ENCODE measurements at regions not wholly inside any gene's neighbourhood (a gene's known extent, or its start where the extent isn't known, plus 50 kb on each side); places are given as distances from the start of the nearest gene placed in this dataset.
"Not testable (repeated sequence)": the region's sequence is repeated elsewhere in the genome, so short reads cannot be mapped to it uniquely, and the experiment has no call there.

DNA sequence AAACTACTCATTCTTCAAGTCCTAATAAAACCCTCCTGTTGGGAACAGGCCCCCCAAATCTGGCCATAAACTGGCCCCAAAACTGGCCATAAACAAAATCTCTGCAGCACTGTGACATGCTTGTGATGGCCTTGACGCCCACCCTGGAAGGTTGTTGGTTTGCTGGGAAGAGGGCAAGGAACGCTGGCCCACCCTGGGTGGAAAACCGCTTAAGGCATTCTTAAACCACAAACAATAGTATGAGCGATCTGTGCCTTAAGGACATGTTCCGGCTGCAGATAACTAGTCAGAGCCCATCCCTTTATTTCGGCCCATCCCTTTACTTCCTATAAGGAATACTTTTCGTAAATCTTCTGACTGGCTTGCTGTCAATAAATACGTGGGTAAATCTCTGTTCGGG, 404.4 kb downstream of the METTL4 start:
- H3K27me3 ChIP-seq (ENCODE audit: insufficient read depth, low read length); H3K79me2 ChIP-seq (ENCODE audit: insufficient read depth, low read length); H3K4me2 ChIP-seq (ENCODE audit: low read length); H3K9me3 ChIP-seq (ENCODE audit: control insufficient read depth in 1 of 2, insufficient read depth in 1 of 2, low read depth in 1 of 2, low read length in 2 of 2); H2AFZ ChIP-seq (ENCODE audit: low read depth, low read length, poor library complexity, severe bottlenecking); POLR2A ChIA-PET; RAD21 ChIA-PET (ENCODE audit: low non-redundant PET in 1 of 2, low total read pairs in 2 of 2, uncharacterized antibody in 2 of 2, unreplicated experiment in 2 of 2); H4K20me1 ChIP-seq (ENCODE audit: insufficient read depth); BruUV-seq (replicated peaks); CTCF ChIA-PET; H3K9ac ChIP-seq (ENCODE audit: low read length); DNase-seq (ENCODE audit: low read depth, low spot score); H3K36me3 ChIP-seq (ENCODE audit: control insufficient read depth in 1 of 2, insufficient read depth in 2 of 2, low read length in 2 of 2); intact Hi-C loops (cut with micrococcal nuclease); ATAC-seq; H3K4me3 ChIP-seq (replicated peaks in 1 of 2; ENCODE audit: low read depth in 1 of 2, low read length in 2 of 2); H3K9me2 ChIP-seq (ENCODE audit: insufficient read depth); H3K4me1 ChIP-seq (ENCODE audit: control insufficient read depth in 1 of 2, insufficient read depth in 2 of 2, low read length in 2 of 2); H3K27ac ChIP-seq (ENCODE audit: low read depth, low read length): not testable (repeated sequence)

DNA sequence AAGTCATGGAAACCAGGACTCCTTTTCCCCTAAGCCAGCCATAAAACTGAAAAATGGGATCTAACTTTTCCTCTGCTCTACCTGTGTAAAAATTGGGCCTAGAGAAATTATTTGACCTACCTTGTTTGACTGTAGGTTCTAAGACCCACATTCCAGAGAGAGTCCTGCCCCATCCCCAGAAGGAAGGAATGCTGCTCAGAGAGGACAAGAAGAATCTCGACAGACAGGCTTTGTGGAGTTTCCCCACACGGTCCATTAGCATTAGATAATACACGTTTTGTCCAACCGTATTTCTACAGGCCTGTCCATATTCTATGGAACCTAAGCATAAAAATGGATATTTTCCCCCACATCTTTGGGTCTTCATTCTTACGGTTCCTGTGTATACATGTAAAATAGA, 403.3 kb downstream of the METTL4 start:
- ChIA-PET CTCF (no interaction called here), POLR2A (no interaction called here), RAD21 (ENCODE audit: low non-redundant PET in 1 of 2, low total read pairs in 2 of 2, uncharacterized antibody in 2 of 2, unreplicated experiment in 2 of 2) (no interaction called here)
- ATAC-seq (no peak), DNase-seq (ENCODE audit: low read depth, low spot score) (no peak)
- H3K27ac ChIP-seq (ENCODE audit: low read depth, low read length), result no peak overlapping the region
- H4K20me1 ChIP-seq (ENCODE audit: insufficient read depth), result no peaks in the 10 kb centered on the region
- intact Hi-C loops (cut with micrococcal nuclease), result no loop called here
- no peaks in the 10 kb centered on the region for H3K79me2 ChIP-seq (ENCODE audit: insufficient read depth, low read length)
- H3K9ac ChIP-seq (ENCODE audit: low read length), result no peak overlapping the region
- H2AFZ ChIP-seq (ENCODE audit: low read depth, low read length, poor library complexity, severe bottlenecking), result no peak overlapping the region
- H3K9me2 ChIP-seq (ENCODE audit: insufficient read depth), result no peaks in the 10 kb centered on the region
- no TSS peak for BruUV-seq (replicated peaks)
- no peaks in the 10 kb centered on the region for H3K36me3 ChIP-seq (ENCODE audit: control insufficient read depth in 1 of 2, insufficient read depth in 2 of 2, low read length in 2 of 2)
- H3K27me3 ChIP-seq (ENCODE audit: insufficient read depth, low read length), result no peaks in the 10 kb centered on the region
- H3K4me3 ChIP-seq (replicated peaks in 1 of 2; ENCODE audit: low read depth in 1 of 2, low read length in 2 of 2), result no peak overlapping the region
- H3K4me2 ChIP-seq (ENCODE audit: low read length), result no peak overlapping the region
- H3K9me3 ChIP-seq (ENCODE audit: control insufficient read depth in 1 of 2, insufficient read depth in 1 of 2, low read depth in 1 of 2, low read length in 2 of 2), result no peaks in the 10 kb centered on the region
- no peaks in the 10 kb centered on the region for H3K4me1 ChIP-seq (ENCODE audit: control insufficient read depth in 1 of 2, insufficient read depth in 2 of 2, low read length in 2 of 2)
- TF ChIP-seq, protein P1, sequence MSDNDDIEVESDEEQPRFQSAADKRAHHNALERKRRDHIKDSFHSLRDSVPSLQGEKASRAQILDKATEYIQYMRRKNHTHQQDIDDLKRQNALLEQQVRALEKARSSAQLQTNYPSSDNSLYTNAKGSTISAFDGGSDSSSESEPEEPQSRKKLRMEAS (IDR thresholded peaks at IDR 0.05), result no peak
- TF ChIP-seq SRF (IDR thresholded peaks at IDR 0.05; ENCODE audit: low read depth), result no peak
- no peak for TF ChIP-seq REST (IDR thresholded peaks at IDR 0.05; ENCODE audit: low read depth)
- TF ChIP-seq FOSL1 (IDR thresholded peaks at IDR 0.05; ENCODE audit: low read depth), result no peak
- no peak for TF ChIP-seq ELF1 (IDR thresholded peaks at IDR 0.05; ENCODE audit: borderline replicate concordance, low read depth)
- TF ChIP-seq ZFX (IDR thresholded peaks at IDR 0.05), result no peak
- TF ChIP-seq POLR2A (IDR thresholded peaks at IDR 0.05; ENCODE audit: borderline replicate concordance, extremely low read depth, insufficient read depth, insufficient read length), result no peak
- TF ChIP-seq SP1 (IDR thresholded peaks at IDR 0.05; ENCODE audit: low read depth), result no peak
- no peak for TF ChIP-seq RAD21 (IDR thresholded peaks at IDR 0.05; ENCODE audit: low read depth)
- TF ChIP-seq, protein P2, sequence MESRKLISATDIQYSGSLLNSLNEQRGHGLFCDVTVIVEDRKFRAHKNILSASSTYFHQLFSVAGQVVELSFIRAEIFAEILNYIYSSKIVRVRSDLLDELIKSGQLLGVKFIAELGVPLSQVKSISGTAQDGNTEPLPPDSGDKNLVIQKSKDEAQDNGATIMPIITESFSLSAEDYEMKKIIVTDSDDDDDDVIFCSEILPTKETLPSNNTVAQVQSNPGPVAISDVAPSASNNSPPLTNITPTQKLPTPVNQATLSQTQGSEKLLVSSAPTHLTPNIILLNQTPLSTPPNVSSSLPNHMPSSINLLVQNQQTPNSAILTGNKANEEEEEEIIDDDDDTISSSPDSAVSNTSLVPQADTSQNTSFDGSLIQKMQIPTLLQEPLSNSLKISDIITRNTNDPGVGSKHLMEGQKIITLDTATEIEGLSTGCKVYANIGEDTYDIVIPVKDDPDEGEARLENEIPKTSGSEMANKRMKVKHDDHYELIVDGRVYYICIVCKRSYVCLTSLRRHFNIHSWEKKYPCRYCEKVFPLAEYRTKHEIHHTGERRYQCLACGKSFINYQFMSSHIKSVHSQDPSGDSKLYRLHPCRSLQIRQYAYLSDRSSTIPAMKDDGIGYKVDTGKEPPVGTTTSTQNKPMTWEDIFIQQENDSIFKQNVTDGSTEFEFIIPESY (IDR thresholded peaks at IDR 0.05; ENCODE audit: extremely low read depth, insufficient replicate concordance, low read length), result no peak
- no peak for TF ChIP-seq CEBPB (IDR thresholded peaks at IDR 0.05; ENCODE audit: low read depth)
- TF ChIP-seq JUND (IDR thresholded peaks at IDR 0.05), result no peak
- TF ChIP-seq EZH2phosphoT487 (IDR thresholded peaks at IDR 0.05; ENCODE audit: borderline replicate concordance), result no peak
- no peak for TF ChIP-seq ZNF274 (IDR thresholded peaks at IDR 0.05; ENCODE audit: low read depth, low read length)
- TF ChIP-seq TCF7L2 (IDR thresholded peaks at IDR 0.05; ENCODE audit: borderline replicate concordance, extremely low read depth, insufficient read depth, insufficient read length), result no peak
